Cardiac muscle cell (in vitro differentiated cells and primary cell): ENCODE measurements at regions not wholly inside any gene's neighbourhood (a gene's known extent, or its start where the extent isn't known, plus 50 kb on each side); places are given as distances from the start of the nearest gene placed in this dataset.
"Not testable (repeated sequence)": the region's sequence is repeated elsewhere in the genome, so short reads cannot be mapped to it uniquely, and the experiment has no call there.

ENCODE experiments used
- DNase-seq, 2 donors: peaks; one replicate each; pipeline versions ENCODE4 v3.0.0 to v3.0.0-alpha.2; 2010 to 2017; ENCODE audit warnings: low read depth in 1 of 2, low spot score in 1 of 2
- H3K27ac ChIP-seq: fragments of 200-600 bp; sonication (generic); 2 replicates; pipeline ENCODE4 v1.5.1; 2016
- H3K27me3 ChIP-seq: fragments of 200-600 bp; sonication (generic); 2 replicates; pipeline ENCODE4 v1.6.0; 2016; ENCODE audit warnings: control low read depth
- H3K36me3 ChIP-seq: fragments of 200-600 bp; sonication (generic); 2 replicates; pipeline ENCODE4 v1.5.1; 2016; ENCODE audit warnings: control low read depth
- H3K4me1 ChIP-seq: fragments of 200-600 bp; sonication (generic); 2 replicates; pipeline ENCODE4 v1.8.1; 2017; ENCODE audit warnings: low read depth, mild to moderate bottlenecking, mixed run types
- H3K4me3 ChIP-seq: fragments of 200-600 bp; sonication (generic); 2 replicates; pipeline ENCODE4 v1.5.1; 2016; ENCODE audit warnings: mild to moderate bottlenecking
- H3K9me3 ChIP-seq: fragments of 200-600 bp; sonication (generic); 2 replicates; pipeline ENCODE4 v1.5.1; 2017; ENCODE audit warnings: low read depth, mild to moderate bottlenecking, control low read depth
- TF ChIP-seq, protein P1 (sequence below): IDR thresholded peaks from 2 replicates; pipeline ENCODE4 v1.5.1; 2012; ENCODE audit warnings: low read depth, mild to moderate bottlenecking, low read length

- DNase-seq, result no peak
- no peaks in the 10 kb centered on the region for H3K4me1 ChIP-seq
- TF ChIP-seq, protein P1, sequence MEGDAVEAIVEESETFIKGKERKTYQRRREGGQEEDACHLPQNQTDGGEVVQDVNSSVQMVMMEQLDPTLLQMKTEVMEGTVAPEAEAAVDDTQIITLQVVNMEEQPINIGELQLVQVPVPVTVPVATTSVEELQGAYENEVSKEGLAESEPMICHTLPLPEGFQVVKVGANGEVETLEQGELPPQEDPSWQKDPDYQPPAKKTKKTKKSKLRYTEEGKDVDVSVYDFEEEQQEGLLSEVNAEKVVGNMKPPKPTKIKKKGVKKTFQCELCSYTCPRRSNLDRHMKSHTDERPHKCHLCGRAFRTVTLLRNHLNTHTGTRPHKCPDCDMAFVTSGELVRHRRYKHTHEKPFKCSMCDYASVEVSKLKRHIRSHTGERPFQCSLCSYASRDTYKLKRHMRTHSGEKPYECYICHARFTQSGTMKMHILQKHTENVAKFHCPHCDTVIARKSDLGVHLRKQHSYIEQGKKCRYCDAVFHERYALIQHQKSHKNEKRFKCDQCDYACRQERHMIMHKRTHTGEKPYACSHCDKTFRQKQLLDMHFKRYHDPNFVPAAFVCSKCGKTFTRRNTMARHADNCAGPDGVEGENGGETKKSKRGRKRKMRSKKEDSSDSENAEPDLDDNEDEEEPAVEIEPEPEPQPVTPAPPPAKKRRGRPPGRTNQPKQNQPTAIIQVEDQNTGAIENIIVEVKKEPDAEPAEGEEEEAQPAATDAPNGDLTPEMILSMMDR, result no peak
- H3K27me3 ChIP-seq, result no peaks in the 10 kb centered on the region
- no peak overlapping the region for H3K4me3 ChIP-seq
- no peak overlapping the region for H3K27ac ChIP-seq
- H3K36me3 ChIP-seq, result no peaks in the 10 kb centered on the region
- H3K9me3 ChIP-seq, result no peaks in the 10 kb centered on the region
Observed at GRCh38 chr13:81089371-81090157, 748.6 kb upstream of the SPRY2 start.

- no peaks in the 10 kb centered on the region for H3K4me1 ChIP-seq
- H3K9me3 ChIP-seq, result no peaks in the 10 kb centered on the region
- H3K4me3 ChIP-seq, result no peak overlapping the region
- TF ChIP-seq, protein P1, result no peak
- H3K27ac ChIP-seq, result no peak overlapping the region
- no peaks in the 10 kb centered on the region for H3K27me3 ChIP-seq
- no peak for DNase-seq
- no peaks in the 10 kb centered on the region for H3K36me3 ChIP-seq
Observed at GRCh38 chr13:81080911-81081454, 740.1 kb upstream of the SPRY2 start.

- DNase-seq, result no peak
- Histone ChIP-seq H3K4me1 (no peaks in the 10 kb centered on the region), H3K9me3 (no peaks in the 10 kb centered on the region), H3K27ac (no peak overlapping the region), H3K4me3 (no peak overlapping the region), H3K27me3 (no peaks in the 10 kb centered on the region), H3K36me3 (no peaks in the 10 kb centered on the region)
- TF ChIP-seq, protein P1, result no peak
Observed at GRCh38 chr13:81078048-81078447, 737.1 kb upstream of the SPRY2 start.

DNA sequence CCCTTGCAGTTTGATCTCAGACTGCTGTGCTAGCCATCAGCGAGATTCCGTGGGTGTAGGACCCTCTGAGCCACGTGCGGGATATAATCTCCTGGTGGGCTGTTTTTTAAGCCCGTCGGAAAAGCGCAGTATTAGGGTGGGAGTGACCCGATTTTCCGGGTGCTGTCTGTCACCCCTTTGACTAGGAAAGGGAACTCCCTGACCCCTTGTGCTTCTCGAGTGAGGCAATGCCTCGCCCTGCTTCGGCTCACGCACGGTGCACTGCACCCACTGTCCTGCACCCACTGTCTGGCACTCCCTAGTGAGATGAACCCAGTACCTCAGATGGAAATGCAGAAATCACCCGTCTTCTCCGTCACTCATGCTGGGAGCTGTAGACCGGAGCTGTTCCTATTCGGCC lies 728.9 kb upstream of the SPRY2 start:
- not testable (repeated sequence) for H3K4me3 ChIP-seq, H3K27me3 ChIP-seq, H3K9me3 ChIP-seq, DNase-seq, H3K4me1 ChIP-seq, H3K27ac ChIP-seq, H3K36me3 ChIP-seq

- DNase-seq, result no peak
Observed at GRCh38 chr13:81058916-81059290, 718.0 kb upstream of the SPRY2 start.

More at GRCh38 chr13:81058916-81059290, 718.0 kb upstream of the SPRY2 start:
- Histone ChIP-seq H3K4me1 (no peaks in the 10 kb centered on the region), H3K27ac (no peak overlapping the region), H3K36me3 (no peaks in the 10 kb centered on the region), H3K4me3 (no peak overlapping the region), H3K9me3 (no peaks in the 10 kb centered on the region), H3K27me3 (no peaks in the 10 kb centered on the region)
- TF ChIP-seq, protein P1, result no peak
